ENCODE measurements at regions not wholly inside any gene's neighbourhood (a gene's known extent, or its start where the extent isn't known, plus 50 kb on each side); places are given as distances from the start of the nearest gene placed in this dataset.
"Not testable (repeated sequence)": the region's sequence is repeated elsewhere in the genome, so short reads cannot be mapped to it uniquely, and the experiment has no call there.

- intact Hi-C loops (cut with DNase I; ENCODE audit: low total_unique reads) = no loop called here
Measured at GRCh38 chr12:37543966-37544668, 772.5 kb upstream of the ALG10B start.

GRCh38 chr12:37544669-37545330 lies 771.8 kb upstream of the ALG10B start:
- WGBS, 2 donors = 67 to 69% methylated on average over 9 of the region's 9 CpGs
- DNase-seq; H3K9me3 ChIP-seq; intact Hi-C loops (cut with DNase I; ENCODE audit: low total_unique reads); H3K4me1 ChIP-seq; H3K27ac ChIP-seq; H3K36me3 ChIP-seq (ENCODE audit: low read depth, missing control alignments); H3K27me3 ChIP-seq; H3K4me3 ChIP-seq: not testable (repeated sequence)

More at GRCh38 chr12:37543966-37544668, 772.5 kb upstream of the ALG10B start:
- TF ChIP-seq CTCF (IDR thresholded peaks at IDR 0.05) = no peak
- TF ChIP-seq POLR2A (IDR thresholded peaks at IDR 0.05) = no peak
- DNase-seq = no peak
- no peaks in the 10 kb centered on the region for H3K27me3 ChIP-seq
- no peaks in the 10 kb centered on the region for H3K9me3 ChIP-seq
- no peak overlapping the region for H3K27ac ChIP-seq
- no peak overlapping the region for H3K4me3 ChIP-seq
- no peaks in the 10 kb centered on the region for H3K4me1 ChIP-seq
- WGBS, 2 donors = 58 to 74% methylated on average over 21 to 27 of the region's 27 CpGs
- H3K36me3 ChIP-seq (ENCODE audit: low read depth, missing control alignments) = no peaks in the 10 kb centered on the region

DNA sequence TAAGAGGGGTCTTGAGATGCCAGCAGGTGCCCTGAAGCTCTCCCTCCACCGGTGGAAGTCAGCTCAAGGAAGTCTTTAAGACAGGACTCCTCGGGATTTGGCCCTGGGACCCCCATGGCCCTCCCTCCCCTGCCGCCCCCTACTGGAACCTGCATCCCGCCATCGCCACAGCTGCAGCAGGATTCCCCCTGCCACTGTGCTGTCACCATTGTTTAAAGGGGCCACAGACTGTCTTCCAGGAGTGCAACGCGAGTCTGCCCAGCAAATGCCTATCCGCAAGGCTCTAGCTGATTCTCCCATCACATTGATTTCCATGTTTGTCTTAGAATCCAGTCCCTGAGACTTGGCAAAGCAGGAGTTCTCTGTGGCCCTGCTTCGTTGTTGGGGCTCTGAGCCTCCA lies 770.8 kb upstream of the ALG10B start:
- no peak for TF ChIP-seq POLR2A (IDR thresholded peaks at IDR 0.05)
- no peak for TF ChIP-seq CTCF (IDR thresholded peaks at IDR 0.05)
- intact Hi-C loops (cut with DNase I; ENCODE audit: low total_unique reads) = no loop called here
- Histone ChIP-seq H3K4me3 (no peak overlapping the region), H3K4me1 (no peaks in the 10 kb centered on the region), H3K27ac (no peak overlapping the region), H3K36me3 (ENCODE audit: low read depth, missing control alignments) (no peaks in the 10 kb centered on the region), H3K9me3 (no peaks in the 10 kb centered on the region), H3K27me3 (no peaks in the 10 kb centered on the region)
- DNase-seq = no peak
- WGBS, 2 donors = 70 to 77% methylated on average over 8 to 9 of the region's 9 CpGs

GRCh38 chr12:37546206-37546605 lies 770.4 kb upstream of the ALG10B start:
- 89% methylated on average over 10 of the region's 10 CpGs for WGBS, 2 donors
- no peak for DNase-seq
- H3K4me3 ChIP-seq = no peak overlapping the region
- TF ChIP-seq POLR2A (IDR thresholded peaks at IDR 0.05) = no peak
- no peaks in the 10 kb centered on the region for H3K9me3 ChIP-seq
- no peaks in the 10 kb centered on the region for H3K4me1 ChIP-seq
- H3K27ac ChIP-seq = no peak overlapping the region
- intact Hi-C loops (cut with DNase I; ENCODE audit: low total_unique reads) = no loop called here
- H3K36me3 ChIP-seq (ENCODE audit: low read depth, missing control alignments) = no peaks in the 10 kb centered on the region
- no peaks in the 10 kb centered on the region for H3K27me3 ChIP-seq

GRCh38 chr12:37546901-37547475 lies 769.6 kb upstream of the ALG10B start:
- TF ChIP-seq CTCF (IDR thresholded peaks at IDR 0.05) = no peak
- no peak for TF ChIP-seq POLR2A (IDR thresholded peaks at IDR 0.05)
- Histone ChIP-seq H3K9me3 (no peaks in the 10 kb centered on the region), H3K36me3 (ENCODE audit: low read depth, missing control alignments) (no peaks in the 10 kb centered on the region), H3K27me3 (no peaks in the 10 kb centered on the region), H3K4me1 (no peaks in the 10 kb centered on the region), H3K27ac (no peak overlapping the region), H3K4me3 (peak overlapping the region in 1 of 2 donors; percentile 5)
- 43 to 61% methylated on average over 5 to 20 of the region's 20 CpGs for WGBS, 2 donors
- DNase-seq = no peak
- intact Hi-C loops (cut with DNase I; ENCODE audit: low total_unique reads) = no loop called here

All from testis (tissue), 2 donors.